ENCODE measurements at regions not wholly inside any gene's neighbourhood (a gene's known extent, or its start where the extent isn't known, plus 50 kb on each side); places are given as distances from the start of the nearest gene placed in this dataset.

DNA sequence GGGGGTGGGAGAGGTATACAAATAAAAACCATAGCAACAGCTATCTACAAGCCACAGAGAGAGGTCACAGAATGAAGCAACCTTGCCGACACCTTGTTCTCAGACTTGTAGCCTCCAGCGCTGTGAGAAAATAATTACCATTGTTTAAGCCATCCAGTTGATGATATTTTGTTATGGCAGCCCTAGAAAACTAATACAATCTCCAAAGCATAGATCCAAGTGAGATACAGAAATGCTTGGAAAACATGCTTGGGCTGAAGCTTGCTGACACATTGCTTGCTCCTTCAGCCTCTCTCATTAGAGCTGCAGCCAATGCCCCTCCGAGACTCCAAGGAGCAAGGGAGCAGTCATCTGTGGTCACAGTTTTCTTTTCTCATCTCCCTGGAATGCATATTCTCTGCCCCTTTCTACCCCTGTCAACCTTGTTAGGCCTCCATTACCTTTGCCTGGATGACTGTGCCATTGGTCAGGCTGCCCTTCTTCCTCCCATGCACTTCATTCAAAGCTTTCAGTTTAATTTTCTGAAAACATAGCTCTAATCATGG is 401.4 kb upstream of the KLF4 start:
- Histone ChIP-seq H3K27ac (no peak overlapping the region), H3K4me3 (no peak overlapping the region)

DNA sequence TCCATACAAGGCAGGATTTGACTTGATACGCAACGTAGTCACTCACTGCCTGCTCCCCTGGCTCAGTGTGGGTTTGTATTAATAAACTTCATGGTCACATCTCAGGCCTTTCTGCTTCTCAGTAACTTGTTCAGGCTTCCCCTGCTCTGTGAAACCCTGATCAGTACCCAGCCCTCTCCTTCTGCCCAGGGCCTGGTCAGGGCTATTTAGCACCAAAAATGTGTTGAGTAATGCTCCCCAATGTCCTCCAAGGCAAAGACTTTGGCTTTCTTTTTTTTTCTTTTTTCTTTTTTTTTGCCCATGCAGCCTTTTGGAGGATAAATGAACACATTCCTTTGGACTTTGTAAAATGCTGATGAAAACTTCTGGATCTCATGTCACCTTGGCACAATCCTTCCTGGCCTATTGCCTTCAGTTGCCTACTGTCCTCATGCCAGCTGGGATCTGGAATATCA is 399.2 kb upstream of the KLF4 start:
- Histone ChIP-seq H3K27ac (peak overlapping the region in 1 of 21 experiments; percentile 25), H3K4me3 (no peak overlapping the region)

GRCh38 chr9:107886826-107887225 is 397.3 kb upstream of the KLF4 start:
- H3K4me3 ChIP-seq, result no peak overlapping the region

DNA sequence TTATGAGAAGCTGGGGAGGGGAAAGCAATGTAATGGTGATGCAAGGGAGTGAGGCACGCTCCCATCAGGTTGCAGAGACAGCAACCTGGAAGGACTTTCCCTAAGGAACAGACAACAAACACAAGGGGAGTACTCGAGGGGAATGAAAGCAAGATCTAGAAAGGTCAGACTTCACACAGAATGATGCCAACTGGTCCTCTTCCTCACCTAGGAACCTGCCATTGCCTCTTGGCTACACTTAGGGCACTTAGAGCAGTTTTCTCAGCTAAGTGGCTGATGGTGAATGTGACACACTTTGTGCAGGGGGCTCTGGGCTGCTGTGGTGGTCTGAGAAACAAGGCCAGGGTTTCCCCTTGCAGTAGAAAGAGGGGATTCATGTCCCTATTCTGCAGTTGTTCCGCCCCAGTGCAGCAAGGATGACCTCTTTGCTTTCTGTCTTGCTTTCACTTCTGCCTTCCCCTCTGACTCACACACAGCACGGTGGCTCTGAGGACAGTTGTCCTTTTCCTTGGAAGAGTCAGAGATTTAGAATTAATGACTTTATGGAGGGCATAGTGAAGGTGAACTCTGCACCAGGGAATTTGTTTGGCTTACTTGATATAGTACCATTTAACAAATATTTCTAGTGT is 394.0 kb upstream of the KLF4 start:
- Histone ChIP-seq H3K4me3 (no peak overlapping the region), H3K27ac (peak overlapping the region in 1 of 21 experiments; percentile 17)

More at GRCh38 chr9:107886826-107887225, 397.3 kb upstream of the KLF4 start:
- H3K27ac ChIP-seq, result peak overlapping the region in 2 of 21 experiments; percentile 9 to 10

GRCh38 chr9:107881626-107882300 is 392.2 kb upstream of the KLF4 start:
- Histone ChIP-seq H3K27ac (no peak overlapping the region), H3K4me3 (no peak overlapping the region)

- Histone ChIP-seq H3K27ac (no peak overlapping the region), H3K4me3 (no peak overlapping the region)
Measured at GRCh38 chr9:107878462-107878861, 388.9 kb upstream of the KLF4 start.

- Histone ChIP-seq H3K4me3 (no peak overlapping the region), H3K27ac (peak overlapping the region in 4 of 21 experiments; percentile 21 to 60 (median 48))
Measured at GRCh38 chr9:107875571-107875980, 386.0 kb upstream of the KLF4 start.

GRCh38 chr9:107874591-107875369 is 385.2 kb upstream of the KLF4 start:
- no peak overlapping the region for H3K4me3 ChIP-seq
- peak overlapping the region in 2 of 21 experiments; percentile 45 to 60 for H3K27ac ChIP-seq

DNA sequence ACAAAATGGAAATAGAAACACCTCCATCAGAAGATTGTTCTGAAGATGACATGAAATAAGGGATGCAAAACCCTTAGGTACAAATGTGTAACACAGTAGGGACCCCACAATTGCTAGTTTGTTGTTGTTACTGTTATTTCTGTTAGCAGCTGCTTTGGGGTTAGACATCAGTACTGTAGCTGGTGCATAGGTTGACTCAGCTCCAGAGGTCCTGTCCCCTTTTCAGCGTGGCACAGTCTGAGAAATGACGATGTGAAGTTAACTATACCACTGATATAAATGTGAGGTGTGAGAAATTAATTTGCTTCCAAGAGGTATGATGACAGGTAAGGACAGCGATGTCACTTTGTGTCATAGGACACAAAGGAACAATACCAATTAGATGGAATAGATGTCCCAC is 384.6 kb upstream of the KLF4 start:
- H3K4me3 ChIP-seq, result no peak overlapping the region
- H3K27ac ChIP-seq, result no peak overlapping the region

DNA sequence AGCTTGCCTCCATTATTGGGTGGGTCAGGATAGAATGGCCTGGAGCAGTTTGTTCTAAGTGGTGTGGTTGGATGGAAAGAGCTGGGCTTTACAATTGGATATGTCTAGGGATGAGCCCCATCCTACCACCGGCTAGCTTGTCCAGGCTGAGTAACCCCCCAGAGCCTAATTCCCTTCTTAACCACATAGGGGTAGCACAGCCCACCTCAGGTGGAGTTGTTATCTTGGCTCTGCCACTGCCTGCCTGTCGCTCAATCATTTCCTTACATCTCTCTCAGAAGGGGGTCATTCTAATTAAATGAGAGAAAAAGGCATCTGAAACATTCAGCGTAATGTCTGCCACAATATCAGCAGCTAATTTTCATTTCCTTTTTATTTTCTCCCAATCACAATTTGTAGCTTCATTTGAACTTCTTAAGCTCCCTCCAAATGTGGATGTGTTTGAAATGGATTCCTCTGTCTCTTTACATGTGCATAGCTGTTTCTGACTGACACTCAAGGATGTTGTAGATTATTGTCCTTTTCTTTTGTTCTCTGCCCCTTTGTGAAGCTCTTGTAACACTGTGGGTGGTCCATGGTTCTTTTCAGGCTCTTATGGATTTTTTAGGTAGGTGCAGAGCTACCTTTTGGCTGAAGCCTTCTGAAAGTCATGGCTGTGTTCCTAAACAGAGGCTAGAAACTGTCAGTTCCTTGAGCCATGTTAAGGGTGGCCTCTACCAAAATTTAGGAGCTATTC is 383.1 kb upstream of the KLF4 start:
- no peak overlapping the region for H3K27ac ChIP-seq
- no peak overlapping the region for H3K4me3 ChIP-seq

GRCh38 chr9:107870927-107871680 is 381.5 kb upstream of the KLF4 start:
- Histone ChIP-seq H3K4me3 (no peak overlapping the region), H3K27ac (no peak overlapping the region)

GRCh38 chr9:107870221-107870620 is 380.7 kb upstream of the KLF4 start:
- H3K4me3 ChIP-seq, result no peak overlapping the region
- H3K27ac ChIP-seq, result no peak overlapping the region

- Histone ChIP-seq H3K27ac (no peak overlapping the region), H3K4me3 (no peak overlapping the region)
Measured at GRCh38 chr9:107869111-107869510, 379.5 kb upstream of the KLF4 start.

GRCh38 chr9:107868186-107868585 is 378.6 kb upstream of the KLF4 start:
- Histone ChIP-seq H3K4me3 (no peak overlapping the region), H3K27ac (peak overlapping the region in 1 of 21 experiments; percentile 10)

DNA sequence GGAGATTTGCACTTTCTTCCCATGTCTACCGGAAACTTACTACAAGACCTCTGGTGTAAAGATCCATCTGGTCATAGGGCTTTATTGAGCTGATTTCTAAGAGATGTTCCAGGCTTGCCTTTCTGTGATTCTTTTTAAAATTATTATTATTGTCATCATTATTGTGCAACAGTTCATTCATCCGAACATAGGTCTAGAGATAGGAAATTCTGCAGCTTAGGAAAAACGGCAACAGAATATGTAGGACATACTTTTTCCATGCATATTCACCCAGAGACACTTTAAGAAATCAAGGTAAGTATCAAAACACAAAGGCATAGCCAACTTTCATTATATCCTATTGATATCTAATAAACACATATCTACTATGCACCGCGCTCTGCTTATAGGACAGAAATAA is 378.2 kb upstream of the KLF4 start:
- no peak overlapping the region for H3K4me3 ChIP-seq
- H3K27ac ChIP-seq, result no peak overlapping the region

DNA sequence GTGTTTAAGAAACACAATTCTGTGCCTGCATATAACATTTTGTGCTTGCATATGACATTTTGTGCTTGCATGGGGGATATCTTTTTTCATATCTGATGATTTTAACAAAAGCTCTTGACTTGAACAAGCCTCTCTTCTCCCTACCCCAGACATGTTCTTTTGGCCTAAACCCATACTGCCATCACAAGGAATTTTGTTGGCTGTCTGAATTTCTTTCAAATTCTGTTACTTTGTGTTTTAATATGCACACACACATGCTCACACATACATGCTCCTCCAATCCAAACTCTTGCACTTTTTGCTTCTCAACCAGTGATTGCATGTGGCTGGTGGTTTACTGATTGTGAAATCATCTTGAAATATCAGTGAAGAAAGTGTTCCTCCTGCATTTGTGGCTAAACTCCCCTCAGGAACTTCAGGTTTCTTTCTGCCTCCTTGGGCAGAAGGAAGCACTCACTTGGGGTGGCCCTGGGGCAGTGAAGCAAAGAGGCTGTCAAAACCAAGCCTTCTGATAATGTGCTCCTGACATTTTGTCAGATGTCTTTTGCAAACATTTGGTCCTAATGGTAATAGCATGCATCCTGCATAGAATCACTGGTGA is 377.2 kb upstream of the KLF4 start:
- Histone ChIP-seq H3K4me3 (no peak overlapping the region), H3K27ac (no peak overlapping the region)

GRCh38 chr9:107863396-107863795 is 373.8 kb upstream of the KLF4 start:
- Histone ChIP-seq H3K27ac (no peak overlapping the region), H3K4me3 (no peak overlapping the region)

- Histone ChIP-seq H3K4me3 (no peak overlapping the region), H3K27ac (no peak overlapping the region)
Measured at GRCh38 chr9:107862881-107863280, 373.3 kb upstream of the KLF4 start.

DNA sequence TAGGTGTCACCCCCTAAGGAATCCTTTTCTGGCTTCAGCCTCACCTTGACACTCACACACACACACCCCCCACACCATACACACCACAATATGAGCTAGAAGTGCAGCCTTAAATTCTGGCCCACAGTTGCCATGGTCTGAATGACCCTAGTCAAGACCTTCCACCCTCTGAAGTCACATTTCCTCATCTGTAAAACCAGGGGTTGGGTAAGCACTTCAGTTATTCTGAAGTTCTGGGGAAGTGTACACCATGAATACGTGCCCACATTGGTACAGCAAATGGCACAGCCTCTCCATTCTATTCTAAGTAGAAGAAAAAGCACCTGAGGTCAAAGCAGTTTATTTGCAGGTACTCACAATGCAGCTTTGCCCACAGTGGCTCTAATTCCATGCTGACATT is 372.8 kb upstream of the KLF4 start:
- no peak overlapping the region for H3K4me3 ChIP-seq
- no peak overlapping the region for H3K27ac ChIP-seq

All from skin epidermis (tissue), 12 donors.